Fibroblast of skin of back (primary cell): ENCODE measurements at regions not wholly inside any gene's neighbourhood (a gene's known extent, or its start where the extent isn't known, plus 50 kb on each side); places are given as distances from the start of the nearest gene placed in this dataset.

Source experiments
- DNase-seq: peaks from one replicate; pipeline ENCODE4 v3.0.0-alpha.2; 2013

DNA sequence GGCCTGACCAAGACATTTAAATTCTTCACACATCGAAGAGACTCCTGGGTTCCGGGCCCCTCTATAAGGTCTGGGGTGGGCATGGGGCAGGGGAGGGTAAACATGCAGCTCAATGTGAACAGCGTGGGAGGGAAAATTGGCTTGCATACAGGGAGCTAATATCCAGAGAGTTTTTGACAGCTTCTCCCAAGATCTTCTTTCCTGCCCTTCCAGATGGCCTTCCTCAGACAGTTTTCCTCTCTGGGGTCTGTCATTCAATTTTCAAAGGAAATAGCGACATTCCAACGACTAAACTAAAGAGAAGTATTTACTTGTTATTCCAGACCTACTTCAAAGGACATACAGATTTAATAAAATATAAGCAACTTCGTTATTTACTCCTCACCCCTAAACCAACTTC, 1030.6 kb downstream of the MCTP2 start:
- no peak for DNase-seq

DNA sequence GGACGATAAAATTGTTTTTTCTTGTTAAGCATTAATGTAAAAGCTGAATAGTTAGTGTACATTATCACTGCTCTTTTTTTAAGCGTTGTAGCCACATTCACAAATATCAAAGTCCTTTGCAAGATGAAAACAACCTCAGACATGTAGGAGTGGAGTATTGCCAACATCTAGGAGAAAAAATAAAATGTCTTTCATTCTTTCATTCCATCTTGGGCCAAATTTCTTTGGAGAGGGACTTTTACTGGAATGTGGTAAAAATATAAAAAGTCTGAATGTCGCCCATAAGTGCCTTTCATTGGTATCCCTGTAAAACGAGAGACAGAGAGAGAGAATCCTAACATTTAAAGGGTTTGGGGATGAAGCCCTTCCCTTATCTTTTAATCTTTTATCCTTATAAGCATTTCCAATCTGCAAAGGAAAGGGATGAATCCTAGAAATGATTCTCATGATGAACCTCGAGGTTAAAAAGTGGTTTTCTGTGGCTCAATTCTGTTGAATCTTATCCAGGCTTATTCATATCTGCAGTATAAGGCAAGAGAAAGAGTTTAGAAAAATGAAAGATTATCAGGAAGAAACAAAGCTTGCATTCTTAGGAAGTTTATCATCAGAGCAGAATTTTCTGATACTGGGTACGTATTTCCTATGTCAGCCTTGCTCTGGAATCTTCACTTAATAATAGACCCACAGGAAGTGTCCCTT, 1031.7 kb downstream of the MCTP2 start:
- DNase-seq, result peak; percentile 80

GRCh38 chr15:95263751-95264150, 1032.4 kb downstream of the MCTP2 start:
- no peak for DNase-seq

- no peak for DNase-seq
Measured at GRCh38 chr15:95265419-95265997, 1034.1 kb downstream of the MCTP2 start.

- DNase-seq, result peak; percentile 49
Measured at GRCh38 chr15:95266451-95267061, 1035.2 kb downstream of the MCTP2 start.

DNA sequence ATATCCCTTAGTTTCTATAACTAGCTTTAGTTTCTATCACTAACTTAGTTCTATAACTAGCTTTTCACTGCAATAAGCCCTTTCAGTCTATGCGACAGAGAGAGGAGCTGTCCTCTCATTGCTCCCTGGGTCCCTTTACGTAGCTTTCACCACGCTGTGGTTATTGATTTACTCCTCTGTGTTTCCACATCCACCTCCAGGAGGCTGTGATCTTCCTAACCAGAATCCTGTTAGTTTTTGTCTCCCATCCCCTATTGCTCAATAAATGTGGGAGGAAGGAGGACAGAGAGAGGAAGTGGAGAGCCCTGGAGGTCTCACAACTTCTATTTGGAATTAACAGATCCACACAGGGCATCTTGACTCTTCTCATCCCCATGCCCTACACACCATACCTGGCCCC, 1036.1 kb downstream of the MCTP2 start:
- DNase-seq, result no peak

- DNase-seq, result peak; percentile 66
Measured at GRCh38 chr15:95269242-95270183, 1038.2 kb downstream of the MCTP2 start.

- DNase-seq, result no peak
Measured at GRCh38 chr15:95274101-95274500, 1042.7 kb downstream of the MCTP2 start.

DNA sequence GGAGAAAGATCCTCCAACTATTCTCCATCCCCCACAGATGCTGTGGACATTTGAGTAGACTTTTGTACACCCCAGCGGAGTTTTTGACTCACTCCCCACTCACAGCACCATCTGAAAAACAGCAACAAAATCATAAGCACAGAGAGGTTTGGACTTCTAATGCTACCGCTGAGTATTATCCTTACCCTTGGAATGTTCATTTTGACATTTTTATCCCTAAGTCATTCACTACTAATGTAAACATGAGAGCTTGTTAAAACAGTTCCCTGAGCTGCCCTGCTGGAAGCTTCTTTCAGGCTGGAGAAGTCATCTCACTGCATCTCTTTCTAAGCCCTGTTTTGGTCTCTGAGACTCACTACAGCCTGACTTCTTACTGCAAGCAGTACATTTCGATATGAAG, 1045.9 kb downstream of the MCTP2 start:
- DNase-seq, result peak; percentile 95

DNA sequence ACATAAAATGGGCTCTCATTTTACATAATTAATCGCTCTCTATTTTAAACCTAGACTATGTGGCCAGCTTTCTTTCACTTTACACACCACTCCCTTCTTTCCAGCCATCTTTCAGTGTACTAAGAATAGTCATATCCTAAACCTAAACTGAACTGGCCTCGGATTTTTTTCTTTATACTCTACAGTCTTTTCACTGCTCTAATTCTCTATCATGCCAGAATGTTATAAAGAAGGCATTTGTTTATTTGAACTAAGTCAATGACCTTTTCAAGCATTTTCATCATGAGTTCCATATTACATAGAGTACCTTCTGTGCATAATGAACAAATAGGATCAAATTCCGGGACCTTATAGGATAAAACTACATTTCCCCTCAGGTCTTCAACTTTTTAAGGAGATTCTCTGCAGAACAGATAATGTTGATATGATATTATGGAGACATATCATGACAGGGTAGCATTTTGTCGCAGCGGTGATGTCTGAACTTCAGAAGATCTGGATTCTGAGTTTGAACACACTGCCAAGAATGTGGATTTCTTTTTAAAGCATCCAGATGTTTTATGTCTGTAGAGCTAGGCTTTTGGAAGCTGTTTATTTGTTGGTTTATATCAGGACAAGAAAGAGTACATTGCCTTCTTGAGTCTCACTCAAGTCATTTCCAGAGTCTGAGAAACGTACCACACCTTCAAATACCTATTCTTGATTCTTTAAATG, 1047.3 kb downstream of the MCTP2 start:
- DNase-seq, result no peak

DNA sequence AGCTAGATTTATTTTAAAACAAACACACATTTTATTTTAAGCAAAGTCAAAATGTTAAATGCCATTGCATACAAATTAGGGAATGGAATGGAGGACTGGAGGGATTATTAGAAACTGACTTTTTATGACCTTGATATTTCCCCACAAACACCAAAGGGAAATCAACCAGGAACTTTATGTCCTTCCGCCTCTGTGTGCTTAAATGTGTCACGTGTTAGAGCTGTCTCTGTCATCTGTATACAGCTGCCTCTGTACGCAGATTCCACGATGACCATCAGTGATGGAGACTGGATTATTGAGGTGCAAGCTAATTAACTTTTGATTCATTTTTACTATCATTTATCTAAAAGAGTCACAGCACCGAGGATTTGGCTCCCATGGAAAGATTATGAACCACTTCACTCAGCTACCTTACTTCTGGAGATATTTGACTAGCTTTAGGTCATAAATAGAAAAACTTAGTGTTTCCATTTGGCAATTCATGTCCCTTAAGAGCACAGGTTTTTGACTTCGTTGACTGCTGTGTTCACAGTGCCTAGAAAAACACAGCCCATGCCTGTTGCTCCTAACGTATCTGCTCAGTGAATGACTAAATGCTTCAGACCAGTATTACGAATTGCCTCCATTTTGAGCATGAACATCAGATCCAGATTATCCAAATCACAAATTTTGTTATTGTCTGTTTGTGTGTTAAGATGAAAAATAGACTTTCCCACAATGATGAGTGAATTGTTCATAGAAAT, 1048.1 kb downstream of the MCTP2 start:
- DNase-seq, result no peak

DNA sequence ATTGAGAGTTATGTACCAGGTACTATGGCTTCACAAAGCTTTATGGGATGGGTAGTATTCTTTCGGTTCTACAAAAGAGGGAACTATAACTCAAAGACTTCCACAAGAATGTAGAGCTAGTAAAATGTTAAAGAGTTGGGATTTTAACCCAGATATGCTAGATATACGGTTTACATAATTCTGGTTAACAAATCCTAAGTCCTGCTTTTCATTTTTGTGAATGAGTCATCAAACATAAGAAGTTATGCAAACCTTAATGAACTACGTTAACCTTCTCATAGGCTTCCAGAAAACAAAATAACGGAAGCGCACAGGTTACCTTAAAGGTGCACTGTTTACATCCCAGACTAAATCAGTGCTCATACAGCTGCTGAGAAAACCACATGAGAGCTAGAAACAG, 1049.3 kb downstream of the MCTP2 start:
- DNase-seq, result no peak

DNA sequence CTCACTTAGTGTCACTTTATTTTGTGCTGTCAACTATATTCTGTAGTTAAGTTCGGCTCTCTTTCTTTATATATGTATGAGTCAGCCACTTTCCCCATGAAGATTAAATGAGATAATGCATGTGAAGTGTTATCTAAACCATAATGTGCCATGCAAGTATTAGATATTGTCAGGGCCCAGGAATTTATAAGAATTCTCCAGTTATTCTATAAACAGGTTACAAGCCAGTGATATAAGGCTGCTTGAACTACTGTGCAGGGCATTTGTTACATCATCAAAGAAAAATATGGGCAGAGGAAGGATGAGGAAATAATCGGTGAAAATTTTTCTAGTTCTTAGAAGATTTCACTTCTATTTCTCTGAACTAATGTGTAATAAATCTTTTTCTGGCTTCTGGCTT, 1049.0 kb upstream of the NR2F2 start:
- peak; percentile 43 for DNase-seq

DNA sequence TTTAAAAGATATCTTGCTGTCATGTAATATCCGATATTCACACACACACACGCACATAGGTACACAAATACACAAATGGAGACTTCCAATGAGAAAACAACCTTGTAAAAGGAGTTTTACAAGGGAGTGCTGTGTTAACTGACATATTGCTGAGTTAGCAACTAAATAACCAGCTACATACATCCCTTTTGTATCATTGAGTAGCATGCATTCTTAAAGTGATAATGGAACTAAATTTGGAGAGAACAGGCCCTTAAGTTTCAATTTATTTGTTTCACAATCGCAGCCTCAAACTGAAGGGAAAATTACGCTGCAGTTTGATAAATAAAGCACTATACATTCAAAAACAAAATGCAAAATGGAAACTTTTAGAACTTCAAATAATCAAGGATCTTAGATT, 1046.0 kb upstream of the NR2F2 start:
- no peak for DNase-seq

DNA sequence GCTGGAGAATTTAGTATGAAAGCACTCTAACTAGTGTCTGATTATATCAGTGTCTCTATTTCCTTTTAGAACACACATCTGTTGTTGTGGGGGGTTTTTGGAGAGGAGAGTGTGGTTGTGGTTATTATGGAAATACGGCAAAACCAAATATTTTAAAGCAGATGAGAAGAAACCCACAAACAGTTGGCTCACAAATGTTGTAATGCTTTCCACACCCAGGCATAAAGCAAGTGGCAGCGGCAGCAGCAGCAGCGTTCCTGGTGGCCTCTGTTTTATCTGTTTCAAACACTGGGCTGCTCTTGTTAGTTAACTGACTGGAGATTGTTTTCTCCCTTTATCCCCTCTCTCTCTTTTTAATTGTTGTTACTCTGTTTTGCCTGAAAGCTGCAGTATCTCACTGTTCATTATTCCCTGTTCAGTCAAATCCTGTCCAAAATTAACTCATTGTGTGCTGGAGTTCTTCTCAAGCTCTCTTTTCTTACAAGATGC, 1045.5 kb upstream of the NR2F2 start:
- DNase-seq, result peak; percentile 19

DNA sequence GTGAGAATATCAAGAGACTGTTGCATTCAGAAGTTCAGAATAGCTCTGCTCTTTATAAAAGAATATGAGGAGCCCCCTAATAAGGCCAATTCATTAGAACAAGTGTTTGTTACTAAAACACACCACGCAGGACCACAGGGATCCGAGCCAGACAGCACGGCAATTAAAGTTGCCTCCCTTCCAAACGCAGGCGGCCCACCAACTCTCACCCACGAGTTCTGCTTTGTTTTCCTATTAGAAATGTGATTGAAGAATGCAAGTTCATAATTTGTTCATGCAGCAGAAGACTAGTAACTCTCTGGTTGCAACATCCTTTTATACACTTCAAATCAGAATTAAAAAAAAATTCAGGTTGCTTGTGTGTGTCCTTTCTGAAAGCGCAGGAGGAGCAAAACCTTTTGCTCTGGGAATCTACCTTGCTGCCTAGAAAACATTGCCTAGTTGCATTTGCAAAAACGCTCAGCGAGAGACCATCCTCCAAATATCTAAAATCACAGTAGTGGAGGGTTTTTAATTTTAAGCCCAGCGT, 1044.1 kb upstream of the NR2F2 start:
- DNase-seq, result no peak

GRCh38 chr15:95287720-95288103, 1042.8 kb upstream of the NR2F2 start:
- DNase-seq, result no peak

DNA sequence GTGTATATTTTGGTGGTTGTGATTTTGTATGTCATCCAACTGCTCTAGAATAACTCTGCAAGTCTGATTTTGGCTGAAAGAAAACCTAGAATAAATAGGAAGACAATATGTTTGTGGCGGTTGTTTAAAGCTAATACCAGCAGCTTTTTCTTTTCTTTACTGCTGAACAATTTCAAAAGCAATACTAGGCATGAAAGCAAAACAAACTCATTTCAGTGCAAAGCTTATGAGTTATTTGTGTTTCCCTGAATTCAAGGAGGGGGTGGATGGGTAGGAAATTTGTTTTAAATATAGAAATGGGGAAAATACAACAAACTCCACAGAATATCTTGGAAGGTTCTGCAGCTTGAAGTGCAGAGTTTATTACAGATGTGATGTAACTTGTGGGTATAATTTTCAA, 1041.9 kb upstream of the NR2F2 start:
- DNase-seq, result no peak

DNA sequence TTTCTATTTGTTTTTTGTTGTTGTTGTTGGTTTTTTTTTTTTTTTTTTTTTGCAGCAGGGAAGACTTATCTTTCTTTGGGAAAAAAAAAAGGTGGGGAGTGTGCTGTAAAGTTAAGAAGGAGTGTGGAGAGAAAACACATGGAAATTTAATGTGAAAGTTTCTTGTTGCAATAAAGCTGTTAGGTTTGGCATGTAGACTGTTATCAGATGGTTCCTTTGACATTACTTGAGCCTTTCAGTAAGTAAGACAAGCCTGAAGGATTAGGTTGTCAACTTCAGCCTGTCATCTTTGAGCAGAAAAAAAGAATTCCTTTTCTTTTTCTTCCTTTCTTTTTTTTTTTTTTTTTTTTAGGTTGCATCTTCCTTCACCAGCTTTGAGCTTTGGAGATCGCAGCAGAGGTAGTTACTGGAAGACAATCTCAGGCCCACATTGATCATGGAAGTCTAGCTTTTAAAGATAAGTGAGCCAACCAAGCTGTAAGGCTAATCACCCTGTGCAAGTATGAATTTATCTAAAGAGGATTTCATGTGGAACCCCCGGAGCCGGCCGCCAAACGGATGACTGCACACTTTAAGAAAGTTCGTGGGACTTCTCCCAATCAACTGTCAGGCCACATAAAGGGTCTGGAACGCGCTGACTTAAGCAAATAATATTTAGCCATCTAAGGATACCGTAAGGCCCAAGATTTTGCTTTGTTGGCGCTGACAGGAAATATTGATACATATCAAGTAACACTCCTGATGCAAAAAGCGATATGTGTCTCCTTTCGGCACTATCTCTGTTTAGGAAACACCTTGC, 1040.1 kb upstream of the NR2F2 start:
- no peak for DNase-seq

DNA sequence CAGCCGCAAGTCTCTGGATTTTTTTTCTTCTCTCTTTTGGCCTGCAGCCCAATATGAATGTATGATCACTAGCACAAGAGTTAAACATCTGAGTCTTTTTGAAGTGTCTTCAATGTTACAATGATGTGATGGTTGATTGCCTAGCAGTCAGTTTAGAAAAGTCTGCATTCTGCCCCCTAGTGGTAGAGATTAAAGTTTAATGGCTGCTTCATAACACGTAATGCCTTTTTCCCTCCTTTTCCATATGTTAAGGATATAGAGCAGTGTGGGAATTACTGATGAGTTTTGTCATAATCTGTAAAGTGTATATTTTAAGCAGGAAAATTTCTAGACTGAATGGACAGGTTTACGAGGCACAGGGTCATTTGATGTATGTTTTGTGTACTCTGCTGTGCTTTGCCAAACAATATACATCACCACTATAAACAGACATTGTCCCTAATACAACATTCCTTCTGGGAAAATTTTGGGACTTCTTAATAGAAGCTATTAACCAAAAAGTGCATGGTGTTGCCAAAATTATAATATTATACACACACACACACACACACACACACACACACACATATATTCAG, 1038.5 kb upstream of the NR2F2 start:
- DNase-seq, result peak; percentile 48
